GM19463 (cell line): ENCODE measurements at regions not wholly inside any gene's neighbourhood (a gene's known extent, or its start where the extent isn't known, plus 50 kb on each side); places are given as distances from the start of the nearest gene placed in this dataset.
"Not testable (repeated sequence)": the region's sequence is repeated elsewhere in the genome, so short reads cannot be mapped to it uniquely, and the experiment has no call there.

Source experiments
- ATAC-seq: cut with Tn5 transposase; IDR thresholded peaks from one replicate; pipeline ENCODE4 v1.9.1; 2021; ENCODE audit warnings: mild to moderate bottlenecking, moderate library complexity; ENCODE audit not compliant: unreplicated experiment

DNA sequence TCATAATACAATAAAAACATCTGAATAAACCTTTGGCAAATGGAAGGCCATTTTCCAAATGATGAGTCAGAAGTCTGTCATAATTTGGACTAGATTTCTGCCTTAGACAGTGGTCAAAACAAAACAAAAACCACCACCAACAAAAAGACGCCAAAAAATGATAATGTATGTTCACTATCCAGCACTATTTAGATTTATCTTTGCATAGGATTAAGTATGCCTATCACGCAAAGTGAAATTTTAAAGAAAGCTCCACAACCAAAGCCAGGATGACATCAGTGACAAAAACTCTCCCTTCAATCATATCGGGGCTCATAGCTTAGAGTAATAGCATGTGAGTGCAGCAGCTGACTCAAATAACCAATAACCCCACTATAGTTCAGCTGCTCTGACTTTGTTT is 201.9 kb downstream of the MOXD1 start:
- ATAC-seq: no peak

DNA sequence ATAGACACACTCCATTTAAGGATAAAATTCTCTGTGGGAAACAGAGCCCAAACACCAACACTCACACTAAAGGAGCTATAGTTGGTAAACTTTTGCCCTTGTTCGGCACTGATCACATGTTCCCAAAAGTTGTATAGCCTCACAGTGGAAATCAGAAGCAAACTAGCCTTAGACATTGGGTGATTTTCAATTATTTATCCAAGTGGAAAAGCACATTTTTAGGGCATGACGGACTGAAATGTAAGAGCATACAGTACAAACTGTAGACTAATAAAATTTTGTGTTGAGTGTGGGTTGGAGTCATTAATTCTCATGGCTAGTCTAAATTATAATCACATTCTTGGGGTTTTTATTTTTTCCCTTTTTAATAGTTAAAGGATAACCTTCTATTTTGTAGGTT is 202.4 kb downstream of the MOXD1 start:
- no peak for ATAC-seq

DNA sequence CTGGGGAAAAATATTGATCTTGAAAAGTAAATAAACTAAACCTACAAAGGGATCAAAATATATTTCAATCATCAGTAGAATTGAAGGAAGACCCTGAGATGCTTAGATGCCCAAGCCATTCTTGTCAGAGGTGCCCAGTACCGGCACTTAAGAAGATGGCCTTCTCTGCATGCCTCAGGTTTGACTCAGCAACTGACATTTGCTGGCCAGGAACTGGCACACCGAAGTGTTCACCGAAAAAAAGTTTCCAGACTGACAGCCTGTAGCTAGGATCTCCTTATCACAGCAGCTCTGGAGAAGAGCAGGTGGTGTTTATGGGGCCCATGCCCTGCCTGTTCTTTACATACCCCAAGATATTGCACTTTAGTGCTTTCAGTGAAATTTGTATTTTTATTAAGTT is 203.2 kb downstream of the MOXD1 start:
- no peak for ATAC-seq

DNA sequence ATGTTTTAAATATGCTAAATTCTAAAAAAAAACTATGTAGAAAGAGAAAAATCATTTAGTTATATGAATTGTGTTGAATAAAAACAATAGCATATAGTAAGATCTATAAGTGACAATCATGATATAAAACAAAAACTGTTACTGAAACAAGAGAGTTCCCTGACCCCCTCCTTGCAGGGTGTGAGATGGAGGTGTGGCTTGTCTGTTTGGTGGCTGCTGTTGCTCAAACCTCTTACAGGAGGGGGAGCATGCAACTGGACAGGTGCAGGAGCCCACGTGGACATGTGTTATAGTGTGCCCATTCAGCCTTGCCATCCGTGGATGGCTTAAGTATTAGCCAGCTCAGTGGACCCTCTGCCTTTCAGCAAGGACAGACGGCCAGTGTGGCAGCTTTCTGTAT is 206.7 kb downstream of the MOXD1 start:
- no peak for ATAC-seq

DNA sequence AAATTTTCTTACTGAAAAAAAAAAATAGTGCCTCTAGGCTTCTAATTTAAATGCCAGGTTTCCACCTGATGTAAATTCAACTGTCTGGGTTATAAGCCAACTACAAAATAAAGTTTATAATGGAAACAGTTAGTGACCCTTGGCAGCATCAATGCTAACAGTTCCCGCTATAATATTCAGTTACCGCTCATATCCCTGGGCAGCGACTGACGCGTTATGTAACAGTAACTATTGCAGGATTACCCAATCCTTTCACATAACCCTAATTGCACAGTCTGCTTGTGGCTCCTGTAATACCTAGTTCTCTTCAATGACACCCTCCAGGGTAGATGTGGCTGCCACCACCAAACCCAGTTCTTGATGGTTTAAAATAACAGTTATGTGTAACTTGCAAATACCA is 208.6 kb downstream of the MOXD1 start:
- no peak for ATAC-seq

DNA sequence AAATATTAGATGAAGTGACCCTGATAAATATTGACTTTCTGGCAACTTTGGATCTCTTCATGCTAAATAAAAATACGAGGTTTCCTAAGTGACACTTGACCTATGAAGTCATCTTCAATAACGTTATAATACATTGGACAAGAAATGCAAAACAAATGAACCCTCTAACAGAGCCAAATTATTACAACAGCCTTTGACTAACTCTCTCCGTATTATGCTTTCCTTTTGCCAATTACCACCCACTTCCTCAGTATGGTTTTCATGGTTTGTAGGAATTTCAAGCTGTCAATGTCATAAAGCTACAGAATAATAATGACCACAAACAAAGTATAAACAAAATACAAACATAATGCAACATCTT is 210.5 kb downstream of the MOXD1 start:
- peak; percentile 23 for ATAC-seq

DNA sequence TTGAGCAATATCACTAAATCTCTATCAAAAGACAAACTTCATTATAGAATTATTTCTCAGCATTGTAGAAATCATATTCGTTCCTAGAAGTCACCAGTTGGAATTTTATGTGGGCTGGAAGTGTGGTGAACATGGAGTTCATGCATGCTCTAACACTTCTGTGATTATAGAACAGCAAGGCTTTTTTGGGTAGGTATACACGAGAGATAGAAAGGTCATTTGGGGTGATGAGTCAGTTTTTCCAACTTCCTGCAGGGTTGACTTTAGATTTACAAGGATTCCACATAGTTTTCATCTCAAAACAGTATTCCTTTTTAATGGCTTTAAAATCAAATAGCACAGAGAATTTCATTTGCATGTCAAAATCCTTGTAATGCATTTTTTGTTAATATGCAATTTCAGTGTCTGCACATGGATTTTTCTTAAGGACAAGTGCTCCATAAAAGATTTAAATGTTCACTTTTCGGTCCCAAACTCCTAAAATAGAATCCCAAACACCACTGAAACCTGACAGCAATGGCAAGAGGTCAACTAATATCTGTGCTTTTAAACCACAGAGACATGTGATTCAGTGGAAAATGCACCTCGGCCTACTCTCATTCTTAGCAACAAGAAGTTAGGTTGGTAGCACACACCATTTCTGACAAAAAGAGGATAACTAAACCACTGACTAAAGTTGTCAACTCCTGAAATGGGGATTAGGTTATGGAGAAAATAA is 211.0 kb downstream of the MOXD1 start:
- peak; percentile 83 for ATAC-seq

DNA sequence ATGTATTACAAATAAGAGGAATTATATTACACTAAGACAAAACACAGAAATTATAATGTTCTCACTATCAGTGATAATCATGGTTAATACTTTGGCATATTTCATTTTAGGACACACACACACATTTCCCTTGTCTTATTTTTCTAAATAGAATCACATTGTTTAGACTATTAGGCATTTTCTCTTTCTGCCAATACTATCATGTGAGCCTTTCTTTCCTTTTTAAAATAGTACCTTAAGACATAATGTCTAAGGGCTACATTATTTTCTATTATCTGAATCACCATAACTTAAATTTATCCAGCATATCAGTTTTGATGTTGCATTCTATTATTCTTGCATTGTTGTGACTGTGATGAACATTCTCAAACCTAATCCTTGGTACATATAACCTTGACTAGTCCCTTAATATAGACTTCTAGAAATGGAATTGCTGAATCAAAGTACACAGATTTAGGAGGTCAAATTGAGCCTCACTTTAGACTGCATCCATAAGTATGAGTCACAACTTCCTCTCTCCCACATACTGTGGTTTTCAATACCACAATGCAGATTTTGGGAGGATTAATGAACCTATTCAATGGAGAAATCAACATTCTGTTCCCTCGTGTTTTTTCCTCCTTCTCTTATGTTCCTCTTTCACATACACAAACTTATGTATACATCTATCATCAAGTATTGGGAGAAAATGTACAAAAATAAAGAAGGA is 212.6 kb downstream of the MOXD1 start:
- no peak for ATAC-seq

DNA sequence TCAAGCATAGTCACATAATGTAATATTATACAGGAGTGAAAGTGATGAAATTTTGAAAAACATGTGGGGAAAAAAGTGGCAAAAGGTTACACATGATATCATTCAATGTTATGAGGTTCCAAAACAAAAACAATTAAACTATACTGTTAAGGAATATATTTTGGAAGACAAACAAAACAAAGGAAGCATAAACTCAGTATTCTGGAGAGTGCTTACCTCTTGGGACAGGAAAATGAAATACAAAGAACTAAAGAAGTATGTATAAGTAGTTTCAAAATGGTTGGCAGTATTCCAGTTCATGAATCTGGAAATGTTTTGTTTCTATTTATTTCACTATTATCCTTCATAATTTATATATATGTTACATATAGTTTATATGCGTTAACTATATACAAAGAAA is 213.5 kb downstream of the MOXD1 start:
- no peak for ATAC-seq

DNA sequence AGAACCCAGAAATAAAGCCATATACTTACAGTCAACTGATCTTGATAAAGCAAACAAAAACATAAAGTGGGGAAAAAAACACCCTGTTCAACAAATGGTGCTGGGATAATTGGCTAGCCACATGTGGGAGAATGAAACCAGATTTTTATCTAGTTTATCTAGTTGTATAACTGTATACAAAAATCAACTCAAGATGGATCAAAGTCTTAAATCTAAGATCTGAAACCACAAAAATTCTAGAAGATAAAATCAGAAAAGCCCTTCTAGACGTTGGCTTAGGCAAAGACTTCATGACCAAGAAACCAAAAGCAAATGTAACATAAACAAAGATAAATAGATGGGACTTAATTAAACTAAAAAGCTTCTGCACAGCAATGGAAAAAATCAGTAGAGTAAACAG is 216.3 kb downstream of the MOXD1 start:
- ATAC-seq: not testable (repeated sequence)

DNA sequence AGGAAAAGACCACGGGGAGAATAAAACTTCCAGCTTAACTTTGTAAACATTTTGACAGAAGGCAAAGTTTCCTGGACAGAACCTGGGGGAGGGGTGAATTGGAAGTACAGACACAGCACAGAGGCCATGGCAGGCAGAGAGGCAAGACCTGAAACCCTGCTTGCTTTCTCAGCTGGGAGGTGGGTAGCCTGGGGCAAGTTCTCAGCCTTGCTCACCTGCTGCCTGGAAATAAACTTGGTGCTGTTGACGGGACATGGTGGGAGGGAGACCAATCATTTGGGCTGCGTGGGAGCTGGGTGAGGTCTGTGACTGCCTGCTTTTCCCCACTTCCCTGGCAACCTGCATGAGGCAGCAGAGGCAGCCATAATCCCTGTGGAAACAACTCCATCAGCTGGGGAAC is 221.3 kb downstream of the MOXD1 start:
- no peak for ATAC-seq

DNA sequence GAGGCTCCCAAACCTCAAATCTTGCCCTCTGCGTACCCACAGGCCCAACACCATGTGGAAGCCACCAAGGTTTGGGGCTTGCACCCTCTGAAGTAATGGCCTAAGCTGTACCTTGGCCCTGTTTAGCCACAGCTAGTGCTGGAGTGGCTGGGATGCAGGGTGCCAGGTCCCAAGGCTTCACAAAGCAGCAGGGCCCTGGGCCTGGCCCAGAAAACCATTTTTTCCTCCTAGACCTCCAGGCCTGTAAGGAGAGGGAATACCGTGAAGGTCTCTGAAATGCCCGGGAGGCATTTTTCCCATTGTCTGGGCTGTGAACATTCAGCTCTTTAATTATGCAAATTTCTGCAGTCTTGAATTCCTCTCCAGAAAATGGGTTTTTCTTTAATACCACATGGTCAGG is 223.7 kb upstream of the CCN2 start:
- ATAC-seq: no peak

DNA sequence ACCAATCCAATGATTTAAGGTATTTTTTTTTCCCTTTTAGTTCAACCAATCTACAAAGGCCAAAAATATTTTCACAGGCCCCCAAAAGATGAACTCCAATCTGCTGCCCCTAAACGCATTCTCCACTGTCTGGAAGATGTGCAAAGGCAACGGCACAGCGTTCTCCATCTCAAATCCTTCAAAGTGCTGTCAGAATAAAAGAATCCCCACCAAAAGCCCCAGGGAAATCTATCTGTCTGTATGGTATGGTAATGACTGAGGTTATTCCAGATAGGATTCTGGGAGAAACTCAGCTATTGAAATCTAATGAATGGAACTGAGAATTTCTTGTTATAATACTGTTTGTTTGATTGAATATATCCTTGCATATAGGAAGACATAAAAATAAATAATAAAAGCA is 217.8 kb upstream of the CCN2 start:
- no peak for ATAC-seq

DNA sequence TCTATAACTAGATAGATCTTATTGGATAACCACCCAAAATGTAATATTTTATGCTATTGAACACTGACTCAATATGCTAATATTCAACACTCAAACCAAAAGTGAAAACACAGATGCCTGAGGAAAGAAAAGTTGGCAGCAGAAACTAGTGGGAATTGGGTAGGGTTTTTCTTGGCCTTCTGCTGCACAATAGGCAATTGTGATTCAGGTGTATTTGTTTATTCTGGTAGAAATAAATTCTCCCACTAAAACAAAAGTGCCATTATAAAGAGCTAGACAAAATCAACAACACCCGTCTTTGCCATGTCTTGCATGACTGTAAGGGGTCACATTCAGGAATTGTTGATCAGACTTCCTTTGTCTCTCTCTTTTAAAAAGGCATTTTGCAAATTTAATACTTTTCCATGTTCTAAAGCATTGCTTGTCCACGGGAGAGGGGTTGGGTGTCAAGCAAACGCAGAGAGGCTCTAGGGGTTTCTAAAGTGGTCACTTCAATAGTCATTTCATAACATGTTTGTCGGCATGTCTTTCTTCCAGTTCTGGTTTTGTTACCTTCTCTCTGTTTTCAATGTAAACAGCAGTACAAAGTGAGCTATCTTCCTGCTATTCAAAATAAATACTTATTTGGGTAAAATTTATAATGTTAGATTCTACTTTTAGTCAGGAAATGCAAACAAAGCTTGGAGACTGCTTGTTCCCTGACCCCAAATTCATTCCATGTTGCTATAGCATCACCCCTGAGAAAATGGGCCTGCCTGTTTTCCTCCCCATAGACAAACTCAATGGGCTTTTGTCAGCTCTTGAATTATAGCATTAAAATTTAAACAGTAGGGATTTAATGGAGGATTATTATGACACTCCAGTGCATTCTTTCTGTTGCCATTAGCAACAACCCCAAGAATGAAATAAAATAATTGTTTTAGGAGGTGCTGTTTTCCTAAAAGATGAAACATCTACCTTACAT is 217.0 kb upstream of the CCN2 start:
- ATAC-seq: no peak

DNA sequence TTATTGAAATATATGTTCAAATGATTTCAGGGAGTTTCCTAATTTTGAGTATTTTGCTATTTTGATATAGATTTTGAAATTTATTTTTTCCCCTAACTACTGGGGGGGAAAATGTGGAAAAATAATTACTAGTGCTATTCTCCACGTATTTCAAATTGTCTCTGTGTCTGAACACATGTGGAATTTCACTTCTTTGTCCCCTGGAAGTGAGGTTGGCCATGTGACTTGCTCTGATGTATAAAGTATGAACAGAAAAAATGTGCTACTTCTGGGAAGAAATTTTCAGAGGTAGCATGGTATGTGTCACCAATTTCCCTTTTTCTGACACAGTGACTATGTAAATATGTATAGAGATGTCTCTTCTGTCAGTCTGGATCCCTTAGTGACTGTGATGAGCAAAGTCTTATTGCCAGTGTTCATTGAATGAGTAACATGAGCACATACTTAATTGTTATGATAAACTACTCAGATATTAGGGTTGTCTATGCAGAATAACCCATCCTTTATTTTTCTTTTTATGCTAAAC is 215.4 kb upstream of the CCN2 start:
- no peak for ATAC-seq

DNA sequence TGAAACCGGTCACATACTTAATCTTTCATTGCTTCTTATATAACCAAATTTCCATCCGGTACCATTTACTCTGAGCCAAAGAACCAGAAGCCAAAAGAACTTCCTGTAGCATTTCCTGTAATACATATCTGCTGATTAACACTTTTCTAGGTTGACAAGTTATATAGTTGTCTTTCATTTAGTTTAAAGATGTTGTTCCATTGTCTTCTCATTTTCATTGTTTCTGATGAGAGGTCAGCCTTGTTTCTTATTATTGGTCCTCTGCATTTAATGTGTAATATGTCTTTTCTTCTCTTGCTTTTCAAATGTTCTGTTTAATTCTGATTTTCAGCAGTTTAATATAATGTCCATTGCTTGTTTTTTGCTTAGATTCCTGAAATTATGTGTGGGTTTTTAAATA is 214.5 kb upstream of the CCN2 start:
- ATAC-seq: no peak

DNA sequence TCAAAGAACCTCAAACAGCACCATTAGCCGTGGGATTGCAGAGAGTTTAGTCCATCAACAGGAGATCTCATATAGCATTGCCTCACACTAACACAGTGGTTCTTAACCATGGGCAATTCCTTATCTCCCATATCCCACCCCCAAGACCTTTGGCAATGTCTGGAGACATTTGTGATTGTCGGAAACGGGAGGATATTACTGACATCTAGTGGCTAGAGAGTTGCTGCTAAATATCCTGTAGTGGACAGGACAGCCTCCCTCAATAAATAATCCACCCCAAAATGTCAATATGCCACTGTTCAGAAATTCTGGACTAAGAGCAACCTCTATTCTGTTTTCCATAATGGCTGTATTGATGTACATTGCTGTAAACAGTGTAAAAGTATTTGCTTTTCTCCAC is 210.1 kb upstream of the CCN2 start:
- ATAC-seq: no peak

DNA sequence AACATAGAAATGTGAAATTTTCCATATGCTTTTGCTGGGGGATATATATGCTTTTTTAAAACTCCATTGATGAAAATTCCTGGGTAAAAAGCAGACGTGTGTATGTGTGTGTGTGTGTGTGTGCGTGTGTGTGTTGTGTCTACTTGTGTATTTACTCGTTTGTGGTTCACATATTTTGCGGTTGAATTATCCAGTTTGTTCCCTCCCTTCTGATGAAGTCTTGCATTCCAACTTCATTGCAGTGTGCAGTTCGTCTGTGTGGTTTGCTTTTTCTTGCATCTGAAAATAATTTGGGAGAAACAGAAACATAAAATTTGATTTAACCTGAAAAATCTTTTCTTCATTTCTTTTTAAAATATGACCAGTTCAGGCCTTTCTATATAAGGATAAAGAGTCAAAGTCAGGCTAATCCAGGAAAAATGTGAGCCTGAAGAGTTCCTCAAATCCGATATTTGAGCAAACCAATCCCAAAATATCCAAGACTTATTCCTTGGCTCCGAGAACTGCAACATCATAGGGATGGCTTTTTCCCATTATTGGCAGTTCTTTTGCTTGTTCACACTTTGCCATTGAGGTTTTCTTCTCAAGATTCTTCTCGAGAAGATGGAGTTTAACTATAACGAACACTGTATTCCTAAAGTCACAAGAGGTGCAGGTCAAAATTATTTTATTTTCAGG is 202.2 kb upstream of the CCN2 start:
- no peak for ATAC-seq

DNA sequence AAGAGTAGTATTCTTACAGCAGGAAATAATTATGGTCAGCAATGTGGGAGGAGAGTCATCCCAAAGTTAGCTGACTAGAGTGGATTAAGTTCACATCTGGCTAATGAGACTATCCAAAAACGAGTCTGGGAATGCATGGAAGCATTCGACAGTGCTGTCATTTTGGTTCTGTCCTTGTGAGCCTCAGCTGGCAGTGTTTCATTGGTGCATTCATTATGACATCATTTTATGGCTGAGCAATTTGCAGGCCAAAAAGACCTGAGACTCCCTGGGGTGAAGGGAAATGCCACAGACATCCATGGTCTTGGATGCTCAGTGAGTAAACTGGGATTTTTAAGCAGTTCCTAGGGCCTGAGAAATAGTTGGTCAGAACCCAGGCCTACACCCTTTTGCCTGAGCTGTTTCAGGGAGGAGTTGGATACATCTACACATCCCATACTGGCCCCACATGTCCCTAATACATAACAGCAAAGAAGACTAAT is 196.4 kb upstream of the CCN2 start:
- ATAC-seq: no peak

DNA sequence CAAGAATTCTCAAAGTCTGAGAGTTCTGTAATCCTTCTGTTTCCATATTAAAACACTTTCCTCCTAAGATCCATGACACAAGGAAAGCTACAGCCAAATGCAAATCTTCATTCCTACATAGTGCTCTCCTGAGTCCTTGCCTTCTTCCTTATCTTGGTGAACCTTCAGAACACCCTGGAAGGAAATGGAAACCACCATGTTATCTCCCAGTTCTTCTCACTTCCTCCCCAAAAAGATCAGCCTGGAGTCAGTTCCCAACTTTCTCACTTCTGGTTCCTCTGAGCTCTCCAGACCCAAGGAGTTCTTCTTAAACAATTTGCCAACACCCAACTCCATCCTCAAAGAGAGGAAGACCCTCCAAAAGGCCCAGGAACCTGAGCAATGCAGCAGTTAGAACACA is 193.3 kb upstream of the CCN2 start:
- no peak for ATAC-seq

DNA sequence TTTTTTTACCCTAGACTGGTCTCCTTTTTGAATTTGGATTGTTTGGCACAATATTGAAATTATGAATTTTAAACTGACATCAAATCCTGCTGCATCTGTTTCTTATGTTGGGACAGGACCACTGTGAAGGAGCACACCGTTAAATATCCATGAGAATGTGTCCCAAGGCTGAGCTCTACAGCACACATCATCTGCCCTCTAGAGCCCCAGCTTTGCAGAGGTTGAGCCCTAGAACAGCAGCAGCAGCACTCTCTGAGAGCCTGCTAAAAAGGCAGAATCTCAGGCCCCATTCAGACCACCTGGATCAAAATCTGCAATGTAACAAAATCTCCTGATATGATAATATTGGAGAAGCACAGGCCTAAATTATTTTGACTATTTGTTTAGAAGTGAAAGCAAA is 192.1 kb upstream of the CCN2 start:
- ATAC-seq: no peak
